ENCODE measurements at regions not wholly inside any gene's neighbourhood (a gene's known extent, or its start where the extent isn't known, plus 50 kb on each side); places are given as distances from the start of the nearest gene placed in this dataset.
"Not testable (repeated sequence)": the region's sequence is repeated elsewhere in the genome, so short reads cannot be mapped to it uniquely, and the experiment has no call there.

- Mint-ChIP-seq H3K27ac (ENCODE audit: unreplicated experiment) (no peak overlapping the region), H3K27me3 (ENCODE audit: low read depth) (no peaks in the 10 kb centered on the region), H3K4me3 (no peak overlapping the region), H3K4me1 (no peaks in the 10 kb centered on the region), H3K36me3 (ENCODE audit: low read depth) (peaks cover 10% of the 10 kb centered on the region), H3K9me3 (peaks cover 24% of the 10 kb centered on the region)
- TF ChIP-seq, protein P1, sequence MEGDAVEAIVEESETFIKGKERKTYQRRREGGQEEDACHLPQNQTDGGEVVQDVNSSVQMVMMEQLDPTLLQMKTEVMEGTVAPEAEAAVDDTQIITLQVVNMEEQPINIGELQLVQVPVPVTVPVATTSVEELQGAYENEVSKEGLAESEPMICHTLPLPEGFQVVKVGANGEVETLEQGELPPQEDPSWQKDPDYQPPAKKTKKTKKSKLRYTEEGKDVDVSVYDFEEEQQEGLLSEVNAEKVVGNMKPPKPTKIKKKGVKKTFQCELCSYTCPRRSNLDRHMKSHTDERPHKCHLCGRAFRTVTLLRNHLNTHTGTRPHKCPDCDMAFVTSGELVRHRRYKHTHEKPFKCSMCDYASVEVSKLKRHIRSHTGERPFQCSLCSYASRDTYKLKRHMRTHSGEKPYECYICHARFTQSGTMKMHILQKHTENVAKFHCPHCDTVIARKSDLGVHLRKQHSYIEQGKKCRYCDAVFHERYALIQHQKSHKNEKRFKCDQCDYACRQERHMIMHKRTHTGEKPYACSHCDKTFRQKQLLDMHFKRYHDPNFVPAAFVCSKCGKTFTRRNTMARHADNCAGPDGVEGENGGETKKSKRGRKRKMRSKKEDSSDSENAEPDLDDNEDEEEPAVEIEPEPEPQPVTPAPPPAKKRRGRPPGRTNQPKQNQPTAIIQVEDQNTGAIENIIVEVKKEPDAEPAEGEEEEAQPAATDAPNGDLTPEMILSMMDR (conservative IDR thresholded peaks at IDR 0.05) = no peak
- no peak for DNase-seq (ENCODE audit: low read depth, low spot score)
Measured at GRCh38 chr9:65449423-65449822, 164.4 kb upstream of the FOXD4L5 start.

- not testable (repeated sequence) for H3K4me1 Mint-ChIP-seq; H3K36me3 Mint-ChIP-seq (ENCODE audit: low read depth); H3K4me3 Mint-ChIP-seq; DNase-seq (ENCODE audit: low read depth, low spot score); H3K27ac Mint-ChIP-seq (ENCODE audit: unreplicated experiment); H3K27me3 Mint-ChIP-seq (ENCODE audit: low read depth)
- H3K9me3 Mint-ChIP-seq = peaks cover 16% of the 10 kb centered on the region
Measured at GRCh38 chr9:65447146-65447545, 162.1 kb upstream of the FOXD4L5 start.

DNA sequence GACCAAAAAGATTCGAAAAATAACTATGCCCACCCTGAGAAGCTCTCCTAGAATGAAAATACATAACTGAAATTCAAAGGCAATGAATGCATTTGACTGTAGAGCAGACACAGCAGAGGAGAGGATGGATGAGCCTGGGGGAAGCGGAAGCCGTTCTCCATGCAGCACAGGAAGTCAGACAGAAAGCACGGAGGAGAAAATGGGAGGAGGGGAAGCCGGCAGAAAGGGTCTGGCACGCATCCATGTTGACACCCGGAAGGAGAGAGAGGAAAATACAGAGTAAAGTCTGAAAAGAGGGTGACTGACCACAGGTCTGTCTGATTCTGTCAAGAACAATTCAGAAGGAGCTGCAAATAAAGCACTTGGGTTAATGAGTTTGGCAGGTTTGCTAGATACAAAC is 161.0 kb upstream of the FOXD4L5 start:
- not testable (repeated sequence) for H3K4me3 Mint-ChIP-seq; H3K27ac Mint-ChIP-seq (ENCODE audit: unreplicated experiment); H3K4me1 Mint-ChIP-seq; H3K27me3 Mint-ChIP-seq (ENCODE audit: low read depth); DNase-seq (ENCODE audit: low read depth, low spot score); H3K36me3 Mint-ChIP-seq (ENCODE audit: low read depth)
- peaks cover 11% of the 10 kb centered on the region for H3K9me3 Mint-ChIP-seq

DNA sequence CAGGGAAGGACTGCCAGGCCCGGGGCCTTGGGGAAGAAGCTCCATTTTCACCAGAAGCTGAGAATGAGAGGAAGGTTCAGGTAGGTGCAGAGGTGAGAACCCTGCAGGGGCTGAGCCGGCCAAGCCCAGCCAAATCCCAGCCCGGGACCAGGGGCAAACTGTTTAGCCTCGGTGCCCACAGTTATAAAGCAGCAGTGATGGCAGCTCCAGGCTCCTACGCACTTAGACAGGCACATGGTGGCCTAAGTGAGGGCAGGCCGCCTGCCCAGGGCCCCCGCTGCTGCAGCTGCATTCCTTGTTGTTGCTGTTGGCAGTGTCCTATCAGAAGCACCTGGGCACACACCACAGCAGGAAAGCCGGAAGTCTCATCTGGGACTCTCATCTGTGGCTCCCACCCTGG is 159.9 kb upstream of the FOXD4L5 start:
- no peak for DNase-seq (ENCODE audit: low read depth, low spot score)
- no peaks in the 10 kb centered on the region for H3K4me1 Mint-ChIP-seq
- no peaks in the 10 kb centered on the region for H3K27me3 Mint-ChIP-seq (ENCODE audit: low read depth)
- H3K4me3 Mint-ChIP-seq = no peak overlapping the region
- H3K27ac Mint-ChIP-seq (ENCODE audit: unreplicated experiment) = no peak overlapping the region
- H3K9me3 Mint-ChIP-seq = peaks cover 11% of the 10 kb centered on the region
- TF ChIP-seq, protein P1 (conservative IDR thresholded peaks at IDR 0.05) = no peak
- H3K36me3 Mint-ChIP-seq (ENCODE audit: low read depth) = peaks cover 7% of the 10 kb centered on the region

- H3K4me3 Mint-ChIP-seq; H3K4me1 Mint-ChIP-seq; H3K27ac Mint-ChIP-seq (ENCODE audit: unreplicated experiment); H3K27me3 Mint-ChIP-seq (ENCODE audit: low read depth); DNase-seq (ENCODE audit: low read depth, low spot score): not testable (repeated sequence)
- Mint-ChIP-seq H3K9me3 (peaks cover 14% of the 10 kb centered on the region), H3K36me3 (ENCODE audit: low read depth) (peaks cover 13% of the 10 kb centered on the region)
Measured at GRCh38 chr9:65442116-65442515, 157.1 kb upstream of the FOXD4L5 start.

DNA sequence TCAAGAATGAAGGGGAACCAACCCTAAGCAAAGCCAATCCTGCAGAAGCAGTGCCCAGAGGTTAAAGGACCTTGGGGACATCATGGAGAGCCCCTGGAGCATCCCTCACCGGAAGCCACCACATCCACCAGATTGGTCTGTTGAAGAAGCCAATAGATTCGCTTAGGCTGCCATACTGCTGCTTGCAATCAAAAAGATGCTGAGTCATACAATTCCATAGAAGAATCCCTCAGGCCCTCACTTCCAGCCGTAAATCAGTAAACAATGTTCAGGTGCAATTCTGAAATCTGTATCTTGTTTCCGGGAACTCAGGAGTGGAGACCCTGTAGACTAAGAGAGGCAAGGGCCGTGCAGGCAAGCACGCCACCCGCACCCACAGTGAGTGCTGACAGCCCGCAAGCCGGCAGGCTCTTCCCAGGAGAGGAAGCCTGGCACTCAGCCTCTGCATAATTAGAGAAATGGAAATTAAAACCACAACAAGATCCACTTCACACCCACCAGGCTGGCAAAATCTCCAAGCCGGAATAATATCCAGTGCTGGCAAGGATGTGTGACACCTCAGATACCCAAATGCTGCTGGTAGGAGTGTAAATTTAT is 156.4 kb upstream of the FOXD4L5 start:
- H3K9me3 Mint-ChIP-seq = peaks cover 18% of the 10 kb centered on the region
- H3K27ac Mint-ChIP-seq (ENCODE audit: unreplicated experiment); H3K4me1 Mint-ChIP-seq; H3K4me3 Mint-ChIP-seq; H3K27me3 Mint-ChIP-seq (ENCODE audit: low read depth); DNase-seq (ENCODE audit: low read depth, low spot score): not testable (repeated sequence)
- H3K36me3 Mint-ChIP-seq (ENCODE audit: low read depth) = peaks cover 17% of the 10 kb centered on the region

GRCh38 chr9:65437724-65438123 is 152.7 kb upstream of the FOXD4L5 start:
- Mint-ChIP-seq H3K4me1 (no peaks in the 10 kb centered on the region), H3K27me3 (ENCODE audit: low read depth) (no peaks in the 10 kb centered on the region), H3K36me3 (ENCODE audit: low read depth) (peaks cover 20% of the 10 kb centered on the region), H3K9me3 (peaks cover 19% of the 10 kb centered on the region), H3K4me3 (no peak overlapping the region), H3K27ac (ENCODE audit: unreplicated experiment) (no peak overlapping the region)
- DNase-seq (ENCODE audit: low read depth, low spot score) = no peak
- TF ChIP-seq, protein P1 (conservative IDR thresholded peaks at IDR 0.05) = no peak

DNA sequence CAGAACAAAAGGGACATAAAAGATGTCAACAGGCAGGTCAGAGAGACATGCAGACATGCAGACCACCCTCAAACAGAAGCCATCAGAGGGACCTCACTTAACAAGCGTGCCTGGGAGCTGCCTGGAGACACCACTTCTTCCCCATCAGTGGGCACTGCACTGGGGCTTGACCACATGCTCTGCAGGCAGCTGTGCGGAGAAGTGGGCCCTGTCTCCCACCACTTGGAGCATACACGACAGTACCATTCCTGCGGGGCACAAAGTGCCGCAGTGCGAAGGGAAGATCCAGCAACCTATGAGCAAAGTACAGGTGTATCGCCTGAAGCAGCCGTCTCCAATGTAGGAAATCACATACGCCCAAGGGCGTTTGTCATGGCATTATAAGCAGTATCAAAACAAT is 150.5 kb upstream of the FOXD4L5 start:
- TF ChIP-seq, protein P1 (conservative IDR thresholded peaks at IDR 0.05) = no peak
- no peak overlapping the region for H3K4me3 Mint-ChIP-seq
- H3K36me3 Mint-ChIP-seq (ENCODE audit: low read depth) = peaks cover 25% of the 10 kb centered on the region
- H3K27ac Mint-ChIP-seq (ENCODE audit: unreplicated experiment) = no peak overlapping the region
- no peaks in the 10 kb centered on the region for H3K4me1 Mint-ChIP-seq
- no peaks in the 10 kb centered on the region for H3K27me3 Mint-ChIP-seq (ENCODE audit: low read depth)
- H3K9me3 Mint-ChIP-seq = peaks cover 25% of the 10 kb centered on the region
- no peak for DNase-seq (ENCODE audit: low read depth, low spot score)
